ENCODE measurements at regions not wholly inside any gene's neighbourhood (a gene's known extent, or its start where the extent isn't known, plus 50 kb on each side); places are given as distances from the start of the nearest gene placed in this dataset.
"Not testable (repeated sequence)": the region's sequence is repeated elsewhere in the genome, so short reads cannot be mapped to it uniquely, and the experiment has no call there.

GRCh38 chrX:56033495-56034180 is 198.5 kb upstream of the KLF8 start:
- H3K36me3 ChIP-seq (ENCODE audit: control insufficient read depth in 3 of 3, insufficient read depth in 2 of 3, low read depth in 1 of 3, low read length in 3 of 3), result no peaks in the 10 kb centered on the region
- FAIRE-seq (no peak), DNase-seq (no peak)
- H3K4me1 ChIP-seq (ENCODE audit: control insufficient read depth in 3 of 3, insufficient read depth in 2 of 3, low read depth in 1 of 3, low read length in 2 of 3), result no peaks in the 10 kb centered on the region
- no peaks in the 10 kb centered on the region for H3K27me3 ChIP-seq (ENCODE audit: control insufficient read depth in 3 of 3, insufficient read depth in 3 of 3, low read length in 3 of 3)
- 62 to 80% (median 70%) methylated on average over 2 of the region's 2 CpGs for WGBS, 3 donors
- no peaks in the 10 kb centered on the region for H3K9me3 ChIP-seq (ENCODE audit: control insufficient read depth in 2 of 2, insufficient read depth in 1 of 2, low read depth in 1 of 2, low read length in 1 of 2)
- no peak overlapping the region for H3K27ac ChIP-seq (ENCODE audit: low read depth in 1 of 3, low read length in 2 of 3)
- H3K4me3 ChIP-seq (ENCODE audit: low read depth in 1 of 3, low read length in 3 of 3), result no peak overlapping the region

DNA sequence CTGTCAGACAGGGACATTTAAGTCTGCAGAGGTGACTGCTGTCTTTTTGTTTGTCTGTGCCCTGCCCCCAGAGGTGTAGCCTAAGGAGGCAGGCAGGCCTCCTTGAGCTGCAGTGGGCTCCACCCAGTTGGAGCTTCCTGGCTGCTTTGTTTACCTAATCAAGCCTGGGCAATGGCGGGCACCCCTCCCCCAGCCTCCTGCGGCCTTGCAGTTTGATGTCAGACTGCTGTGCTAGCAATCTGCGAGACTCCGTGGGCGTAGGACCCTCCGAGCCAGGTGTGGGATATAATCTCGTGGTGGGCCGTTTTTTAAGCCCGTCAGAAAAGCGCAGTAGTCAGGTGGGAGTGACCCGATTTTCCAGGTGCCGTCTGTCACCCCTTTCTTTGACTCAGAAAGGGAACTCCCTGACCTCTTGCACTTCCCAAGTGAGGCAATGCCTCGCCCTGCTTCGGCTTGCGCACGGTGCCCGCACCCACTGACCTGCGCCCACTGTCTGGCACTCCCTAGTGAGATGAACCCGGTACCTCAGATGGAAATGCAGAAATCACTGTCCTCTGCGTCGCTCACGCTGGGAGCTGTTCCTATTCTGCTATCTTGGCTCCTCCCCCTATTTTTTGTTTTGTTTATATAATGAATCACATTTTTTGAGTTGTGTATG is 179.4 kb upstream of the KLF8 start:
- H3K27ac ChIP-seq (ENCODE audit: low read depth in 1 of 3, low read length in 2 of 3); H3K27me3 ChIP-seq (ENCODE audit: control insufficient read depth in 3 of 3, insufficient read depth in 3 of 3, low read length in 3 of 3); H3K9me3 ChIP-seq (ENCODE audit: control insufficient read depth in 2 of 2, insufficient read depth in 1 of 2, low read depth in 1 of 2, low read length in 1 of 2); H3K4me1 ChIP-seq (ENCODE audit: control insufficient read depth in 3 of 3, insufficient read depth in 2 of 3, low read depth in 1 of 3, low read length in 2 of 3); DNase-seq; H3K4me3 ChIP-seq (ENCODE audit: low read depth in 1 of 3, low read length in 3 of 3); FAIRE-seq; H3K36me3 ChIP-seq (ENCODE audit: control insufficient read depth in 3 of 3, insufficient read depth in 2 of 3, low read depth in 1 of 3, low read length in 3 of 3): not testable (repeated sequence)
- WGBS, 3 donors, result 82 to 94% (median 88%) methylated on average over 11 to 22 of the region's 22 CpGs

- no peak overlapping the region for H3K4me3 ChIP-seq (ENCODE audit: low read depth in 1 of 3, low read length in 3 of 3)
- DNase-seq (no peak), FAIRE-seq (no peak)
- no peaks in the 10 kb centered on the region for H3K4me1 ChIP-seq (ENCODE audit: control insufficient read depth in 3 of 3, insufficient read depth in 2 of 3, low read depth in 1 of 3, low read length in 2 of 3)
- 77 to 90% (median 78%) methylated on average over 4 of the region's 4 CpGs for WGBS, 3 donors
- H3K36me3 ChIP-seq (ENCODE audit: control insufficient read depth in 3 of 3, insufficient read depth in 2 of 3, low read depth in 1 of 3, low read length in 3 of 3), result no peaks in the 10 kb centered on the region
- H3K27ac ChIP-seq (ENCODE audit: low read depth in 1 of 3, low read length in 2 of 3), result no peak overlapping the region
- peaks cover 1 to 5% of the 10 kb centered on the region in 2 donors for H3K9me3 ChIP-seq (ENCODE audit: control insufficient read depth in 2 of 2, insufficient read depth in 1 of 2, low read depth in 1 of 2, low read length in 1 of 2)
- no peaks in the 10 kb centered on the region for H3K27me3 ChIP-seq (ENCODE audit: control insufficient read depth in 3 of 3, insufficient read depth in 3 of 3, low read length in 3 of 3)
Measured at GRCh38 chrX:56057325-56057724, 174.8 kb upstream of the KLF8 start.

DNA sequence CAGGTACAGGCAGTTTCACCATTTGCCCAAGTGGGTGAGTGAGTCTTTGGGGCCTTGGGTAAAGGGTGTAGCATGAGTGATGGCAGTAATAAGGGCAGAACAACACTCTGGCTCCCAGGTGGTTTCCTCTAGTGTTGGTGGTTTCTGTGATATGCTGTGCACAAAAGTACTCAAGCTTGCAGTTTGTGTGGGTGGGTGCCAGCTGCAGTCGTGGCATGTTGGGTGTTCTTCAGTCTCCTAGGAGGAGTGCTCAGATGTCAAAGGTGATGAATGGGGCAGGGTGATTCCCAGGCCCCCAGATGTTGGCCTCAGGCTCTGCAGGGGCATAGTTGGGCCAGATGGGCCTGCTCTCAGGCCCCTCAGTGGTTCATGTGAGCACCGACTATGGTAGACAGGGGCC is 166.1 kb upstream of the KLF8 start:
- Histone ChIP-seq H3K27ac (ENCODE audit: low read depth in 1 of 3, low read length in 2 of 3) (no peak overlapping the region), H3K4me3 (ENCODE audit: low read depth in 1 of 3, low read length in 3 of 3) (no peak overlapping the region), H3K27me3 (ENCODE audit: control insufficient read depth in 3 of 3, insufficient read depth in 3 of 3, low read length in 3 of 3) (no peaks in the 10 kb centered on the region), H3K36me3 (ENCODE audit: control insufficient read depth in 3 of 3, insufficient read depth in 2 of 3, low read depth in 1 of 3, low read length in 3 of 3) (no peaks in the 10 kb centered on the region), H3K4me1 (ENCODE audit: control insufficient read depth in 3 of 3, insufficient read depth in 2 of 3, low read depth in 1 of 3, low read length in 2 of 3) (no peaks in the 10 kb centered on the region), H3K9me3 (ENCODE audit: control insufficient read depth in 2 of 2, insufficient read depth in 1 of 2, low read depth in 1 of 2, low read length in 1 of 2) (peaks cover 0 to 4% of the 10 kb centered on the region in 2 donors)
- no peak for FAIRE-seq
- DNase-seq, result no peak
- 67 to 93% (median 71%) methylated on average over 2 of the region's 2 CpGs for WGBS, 3 donors

- Histone ChIP-seq H3K27me3 (ENCODE audit: control insufficient read depth in 3 of 3, insufficient read depth in 3 of 3, low read length in 3 of 3) (no peaks in the 10 kb centered on the region), H3K27ac (ENCODE audit: low read depth in 1 of 3, low read length in 2 of 3) (peak overlapping the region in 1 of 3 donors; percentile 44), H3K9me3 (ENCODE audit: control insufficient read depth in 2 of 2, insufficient read depth in 1 of 2, low read depth in 1 of 2, low read length in 1 of 2) (peaks cover 0 to 4% of the 10 kb centered on the region in 2 donors), H3K4me3 (ENCODE audit: low read depth in 1 of 3, low read length in 3 of 3) (no peak overlapping the region), H3K36me3 (ENCODE audit: control insufficient read depth in 3 of 3, insufficient read depth in 2 of 3, low read depth in 1 of 3, low read length in 3 of 3) (no peaks in the 10 kb centered on the region), H3K4me1 (ENCODE audit: control insufficient read depth in 3 of 3, insufficient read depth in 2 of 3, low read depth in 1 of 3, low read length in 2 of 3) (no peaks in the 10 kb centered on the region)
- no peak for DNase-seq
- FAIRE-seq, result no peak
- WGBS, 3 donors, result 38 to 55% (median 45%) methylated on average over 4 of the region's 4 CpGs
Measured at GRCh38 chrX:56068274-56068758, 163.8 kb upstream of the KLF8 start.

- H3K4me1 ChIP-seq (ENCODE audit: control insufficient read depth in 3 of 3, insufficient read depth in 2 of 3, low read depth in 1 of 3, low read length in 2 of 3), result no peaks in the 10 kb centered on the region
- H3K4me3 ChIP-seq (ENCODE audit: low read depth in 1 of 3, low read length in 3 of 3), result no peak overlapping the region
- H3K27me3 ChIP-seq (ENCODE audit: control insufficient read depth in 3 of 3, insufficient read depth in 3 of 3, low read length in 3 of 3), result no peaks in the 10 kb centered on the region
- no peak for FAIRE-seq
- no peaks in the 10 kb centered on the region for H3K36me3 ChIP-seq (ENCODE audit: control insufficient read depth in 3 of 3, insufficient read depth in 2 of 3, low read depth in 1 of 3, low read length in 3 of 3)
- no peak for DNase-seq
- no peak overlapping the region for H3K27ac ChIP-seq (ENCODE audit: low read depth in 1 of 3, low read length in 2 of 3)
- no peaks in the 10 kb centered on the region for H3K9me3 ChIP-seq (ENCODE audit: control insufficient read depth in 2 of 2, insufficient read depth in 1 of 2, low read depth in 1 of 2, low read length in 1 of 2)
- 81 to 88% (median 81%) methylated on average over 9 of the region's 9 CpGs for WGBS, 3 donors
Measured at GRCh38 chrX:56069299-56069931, 162.7 kb upstream of the KLF8 start.

DNA sequence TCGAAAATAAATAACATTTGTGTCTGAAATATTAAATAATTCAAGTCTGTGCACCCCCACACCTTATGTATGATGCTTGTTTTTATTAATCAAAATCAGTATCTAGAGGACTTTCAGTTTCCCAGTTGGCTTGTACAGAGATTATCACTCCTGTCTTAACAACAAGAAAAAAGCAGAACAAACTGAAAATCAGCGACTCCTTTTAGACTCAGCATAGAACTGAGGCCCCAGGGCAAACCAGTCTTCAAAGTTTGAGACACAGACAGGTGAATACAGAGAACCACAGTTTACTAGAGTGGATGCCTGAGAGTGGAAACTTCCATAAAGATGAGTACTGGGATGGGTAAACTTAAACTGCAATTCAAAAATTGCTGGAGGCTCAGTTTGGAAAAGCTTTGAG is 142.8 kb upstream of the KLF8 start:
- no peaks in the 10 kb centered on the region for H3K9me3 ChIP-seq (ENCODE audit: control insufficient read depth in 2 of 2, insufficient read depth in 1 of 2, low read depth in 1 of 2, low read length in 1 of 2)
- H3K36me3 ChIP-seq (ENCODE audit: control insufficient read depth in 3 of 3, insufficient read depth in 2 of 3, low read depth in 1 of 3, low read length in 3 of 3), result no peaks in the 10 kb centered on the region
- FAIRE-seq, result no peak
- H3K4me3 ChIP-seq (ENCODE audit: low read depth in 1 of 3, low read length in 3 of 3), result no peak overlapping the region
- no peaks in the 10 kb centered on the region for H3K27me3 ChIP-seq (ENCODE audit: control insufficient read depth in 3 of 3, insufficient read depth in 3 of 3, low read length in 3 of 3)
- 66 to 84% (median 83%) methylated on average over 2 of the region's 2 CpGs for WGBS, 3 donors
- H3K27ac ChIP-seq (ENCODE audit: low read depth in 1 of 3, low read length in 2 of 3), result no peak overlapping the region
- DNase-seq, result no peak
- H3K4me1 ChIP-seq (ENCODE audit: control insufficient read depth in 3 of 3, insufficient read depth in 2 of 3, low read depth in 1 of 3, low read length in 2 of 3), result no peaks in the 10 kb centered on the region

DNA sequence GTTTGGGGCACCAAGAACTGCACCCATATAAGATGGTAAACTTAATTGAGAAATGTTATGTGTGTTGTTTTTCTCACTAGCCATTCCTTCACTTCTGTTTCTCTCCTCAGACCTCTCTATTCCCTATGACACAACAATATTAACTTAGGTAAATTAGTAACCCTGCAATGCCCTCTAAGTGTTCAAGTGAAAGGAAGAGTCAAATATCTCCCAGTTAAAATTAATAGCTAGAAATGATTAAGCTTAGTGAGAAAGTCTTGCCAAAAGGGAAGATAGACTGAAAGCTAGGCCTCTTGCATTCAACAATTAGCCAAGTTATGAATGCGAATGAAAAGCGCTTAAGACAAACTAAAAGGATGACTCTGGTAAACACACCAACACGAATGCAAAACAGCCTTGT is 132.9 kb upstream of the KLF8 start:
- no peaks in the 10 kb centered on the region for H3K4me1 ChIP-seq (ENCODE audit: control insufficient read depth in 3 of 3, insufficient read depth in 2 of 3, low read depth in 1 of 3, low read length in 2 of 3)
- DNase-seq (no peak), FAIRE-seq (no peak)
- no peaks in the 10 kb centered on the region for H3K9me3 ChIP-seq (ENCODE audit: control insufficient read depth in 2 of 2, insufficient read depth in 1 of 2, low read depth in 1 of 2, low read length in 1 of 2)
- no peak overlapping the region for H3K4me3 ChIP-seq (ENCODE audit: low read depth in 1 of 3, low read length in 3 of 3)
- H3K27me3 ChIP-seq (ENCODE audit: control insufficient read depth in 3 of 3, insufficient read depth in 3 of 3, low read length in 3 of 3), result no peaks in the 10 kb centered on the region
- H3K27ac ChIP-seq (ENCODE audit: low read depth in 1 of 3, low read length in 2 of 3), result no peak overlapping the region
- no peaks in the 10 kb centered on the region for H3K36me3 ChIP-seq (ENCODE audit: control insufficient read depth in 3 of 3, insufficient read depth in 2 of 3, low read depth in 1 of 3, low read length in 3 of 3)
- 73 to 90% (median 78%) methylated on average over 3 of the region's 3 CpGs for WGBS, 3 donors

All from small intestine (tissue), 7 donors.